ENCODE measurements at regions not wholly inside any gene's neighbourhood (a gene's known extent, or its start where the extent isn't known, plus 50 kb on each side); places are given as distances from the start of the nearest gene placed in this dataset.

GRCh38 chr5:25713259-25713658 lies 1068.5 kb upstream of the CDH10 start:
- TF ChIP-seq CTCF (IDR thresholded peaks at IDR 0.05; ENCODE audit: low read depth, low read length, poor library complexity, severe bottlenecking): no peak
- TF ChIP-seq EZH2phosphoT487 (IDR thresholded peaks at IDR 0.05; ENCODE audit: borderline replicate concordance, low read length): no peak

All from DOHH2 (cell line).